G401.6 (cell line): ENCODE measurements at regions not wholly inside any gene's neighbourhood (a gene's known extent, or its start where the extent isn't known, plus 50 kb on each side); places are given as distances from the start of the nearest gene placed in this dataset.

Source experiments
- FAIRE-seq: peaks from 2 replicates; lab custom pipeline; 2012; peaks lifted over from hg19 to GRCh38; lab: Jason Lieb, UNC

- FAIRE-seq: no peak
Observed at GRCh38 chr5:118687661-118688621, 300.4 kb downstream of the DTWD2 start.

- no peak for FAIRE-seq
Observed at GRCh38 chr5:118687100-118687499, 301.2 kb downstream of the DTWD2 start.

DNA sequence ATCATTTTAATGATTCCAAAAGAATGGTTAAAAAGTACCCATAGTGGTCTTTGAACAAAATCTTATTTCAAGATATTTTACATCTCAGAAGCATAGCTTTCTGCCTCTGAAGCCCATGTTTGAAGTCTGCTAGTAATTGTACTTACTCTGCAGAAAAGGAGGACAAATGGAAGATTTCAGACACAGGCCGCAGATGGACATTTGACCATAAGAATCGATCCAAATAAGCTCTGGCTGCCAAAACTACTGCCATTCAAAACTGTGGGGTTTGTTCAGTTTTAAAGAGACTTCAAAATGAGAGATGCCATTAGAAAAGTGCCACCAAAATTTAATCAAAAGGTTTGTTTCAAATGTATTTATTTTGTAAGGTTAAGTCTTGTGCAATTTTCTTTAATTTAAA is 306.7 kb downstream of the DTWD2 start:
- no peak for FAIRE-seq

DNA sequence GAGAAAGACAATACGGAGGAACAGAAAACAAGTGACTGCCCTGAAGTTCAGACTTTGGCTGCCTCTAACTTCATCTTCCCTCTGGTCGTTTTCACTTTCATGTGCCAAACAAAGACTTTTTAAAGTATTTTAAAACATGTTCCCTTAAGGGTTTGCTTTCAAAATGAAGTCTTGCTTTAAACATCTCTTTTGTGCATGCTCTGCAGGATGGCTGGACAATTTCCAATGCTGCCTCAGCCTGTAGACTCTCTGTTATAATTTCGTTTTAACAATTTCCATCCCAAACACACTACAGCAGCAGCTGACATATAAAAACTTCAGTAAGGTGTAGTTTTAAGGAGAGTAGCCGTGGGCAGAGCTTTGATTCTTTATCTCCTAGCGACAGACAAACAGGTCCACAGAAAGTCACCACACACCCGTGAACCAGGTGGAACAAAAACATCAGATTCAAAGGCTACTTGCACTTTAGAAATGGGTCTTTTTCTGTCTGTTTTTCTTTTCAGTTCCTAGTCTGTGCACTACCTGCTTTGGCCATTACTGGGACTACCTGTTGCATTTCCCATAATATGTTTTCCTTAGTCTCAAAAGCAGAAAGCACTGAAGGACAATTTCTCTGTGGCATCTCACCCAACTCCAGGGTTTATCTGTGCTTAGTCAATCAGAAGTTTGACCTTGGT is 308.9 kb downstream of the DTWD2 start:
- FAIRE-seq: no peak

DNA sequence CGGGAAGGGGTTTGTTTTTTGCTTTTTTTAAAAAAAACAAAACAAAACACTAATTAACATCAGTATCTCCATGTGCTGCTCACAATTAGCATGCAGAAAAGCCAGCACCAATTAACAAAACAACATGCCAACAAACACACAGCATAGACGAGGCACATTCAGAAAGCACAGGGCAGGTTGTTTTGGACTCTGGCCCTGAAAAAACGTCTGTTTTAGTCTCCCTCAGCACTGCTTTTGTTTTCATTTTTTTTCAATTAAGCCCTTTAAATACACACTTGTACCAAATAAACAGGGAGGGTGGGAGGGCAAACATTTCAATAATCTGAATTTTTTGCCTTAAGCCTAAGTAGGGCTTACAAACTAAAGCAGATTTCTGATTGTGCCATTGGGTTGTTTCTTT is 309.6 kb downstream of the DTWD2 start:
- no peak for FAIRE-seq

- FAIRE-seq: no peak
Observed at GRCh38 chr5:118675247-118675646, 313.1 kb downstream of the DTWD2 start.

GRCh38 chr5:118657576-118657975 is 330.8 kb downstream of the DTWD2 start:
- no peak for FAIRE-seq

DNA sequence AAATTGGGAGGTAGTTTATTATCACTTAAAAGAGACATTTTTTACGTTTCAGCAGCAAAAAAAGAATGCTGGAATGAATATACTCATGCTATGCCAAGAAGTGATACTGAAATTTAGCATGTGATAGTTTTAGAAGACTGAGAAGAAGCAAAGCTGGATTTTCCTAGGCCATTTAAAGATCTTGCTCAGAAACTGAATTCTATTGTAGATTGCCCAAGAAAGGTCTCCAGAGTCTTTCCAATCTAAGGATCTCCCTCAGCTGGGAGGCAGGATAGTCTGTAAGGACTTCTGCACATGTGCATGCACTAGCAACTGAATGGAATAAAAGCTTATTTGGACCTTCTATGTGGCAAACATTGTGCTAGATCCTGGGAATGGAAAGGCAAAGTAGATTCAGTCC is 334.5 kb downstream of the DTWD2 start:
- no peak for FAIRE-seq

DNA sequence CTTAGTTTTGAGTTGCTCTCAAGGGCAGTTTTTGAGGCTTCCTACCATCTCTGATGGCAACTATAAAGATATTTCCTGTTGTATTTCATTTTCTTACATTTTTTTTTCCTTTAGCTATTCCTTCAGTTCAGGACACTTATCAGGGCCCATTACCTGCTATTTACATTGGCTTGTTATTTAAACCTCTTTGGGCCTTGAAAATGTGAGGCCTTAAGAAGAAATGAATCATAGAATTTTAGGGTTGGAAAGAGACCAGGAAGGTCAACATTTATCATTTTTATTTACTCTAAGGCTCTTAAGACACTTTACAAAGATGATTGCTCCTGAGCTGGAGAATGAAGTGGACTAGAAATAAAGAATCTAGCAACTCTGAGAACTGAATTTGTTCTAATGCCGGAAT is 335.2 kb downstream of the DTWD2 start:
- no peak for FAIRE-seq

DNA sequence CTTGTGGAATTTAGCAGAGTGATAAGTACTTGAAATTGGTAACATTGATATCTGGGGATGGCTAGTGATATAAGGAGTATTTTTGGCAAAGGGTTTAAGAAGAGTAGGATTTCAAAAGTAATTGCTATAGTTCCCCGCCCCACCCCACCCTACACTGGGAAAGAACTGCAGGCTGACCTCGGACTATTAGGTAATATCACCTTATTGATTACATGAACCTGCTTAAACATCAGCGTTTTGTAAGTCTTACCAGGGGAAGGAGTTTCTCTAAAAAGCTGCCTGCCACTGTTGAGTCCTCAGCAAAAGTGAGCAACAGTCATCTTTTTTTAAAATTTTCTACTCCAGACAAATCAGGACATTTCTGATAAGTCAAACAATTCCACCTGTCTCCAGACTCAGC is 337.3 kb downstream of the DTWD2 start:
- no peak for FAIRE-seq

- FAIRE-seq: no peak
Observed at GRCh38 chr5:118647587-118647986, 340.8 kb downstream of the DTWD2 start.

- FAIRE-seq: no peak
Observed at GRCh38 chr5:118646917-118647316, 341.4 kb downstream of the DTWD2 start.

- no peak for FAIRE-seq
Observed at GRCh38 chr5:118637947-118638670, 350.2 kb downstream of the DTWD2 start.

DNA sequence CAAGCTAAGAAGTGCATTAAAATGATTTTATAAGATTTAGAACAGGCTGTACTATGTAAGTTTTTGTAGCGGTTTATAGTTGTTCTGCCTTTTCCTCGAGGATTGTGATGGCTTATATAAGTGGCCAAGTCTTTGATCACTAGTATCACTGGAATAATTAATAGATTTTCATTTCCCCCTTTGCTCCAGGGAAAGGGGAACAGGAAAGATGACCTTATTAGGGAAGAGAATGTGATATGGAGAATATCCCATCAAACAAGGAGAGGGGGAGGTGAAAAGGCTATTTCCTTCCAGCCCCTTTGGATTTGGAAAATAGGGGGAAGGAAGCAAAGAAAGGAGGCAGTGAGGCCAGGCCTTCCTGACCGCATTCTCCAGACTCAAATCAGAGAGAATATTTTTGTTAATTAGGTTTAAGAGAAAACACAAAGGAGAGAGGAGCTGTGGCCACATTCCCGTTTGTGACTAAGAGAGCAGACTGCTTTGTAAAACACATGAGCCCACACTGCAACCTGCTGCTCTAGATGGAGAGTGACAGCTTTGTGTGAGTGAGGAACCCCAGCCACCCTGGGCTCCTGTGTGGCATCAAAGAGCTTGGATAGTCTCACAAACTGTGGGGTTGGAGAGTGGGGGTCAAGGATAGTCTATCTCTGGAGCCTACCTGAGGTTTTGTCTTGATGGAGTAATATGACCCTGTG is 359.5 kb downstream of the DTWD2 start:
- FAIRE-seq: no peak

DNA sequence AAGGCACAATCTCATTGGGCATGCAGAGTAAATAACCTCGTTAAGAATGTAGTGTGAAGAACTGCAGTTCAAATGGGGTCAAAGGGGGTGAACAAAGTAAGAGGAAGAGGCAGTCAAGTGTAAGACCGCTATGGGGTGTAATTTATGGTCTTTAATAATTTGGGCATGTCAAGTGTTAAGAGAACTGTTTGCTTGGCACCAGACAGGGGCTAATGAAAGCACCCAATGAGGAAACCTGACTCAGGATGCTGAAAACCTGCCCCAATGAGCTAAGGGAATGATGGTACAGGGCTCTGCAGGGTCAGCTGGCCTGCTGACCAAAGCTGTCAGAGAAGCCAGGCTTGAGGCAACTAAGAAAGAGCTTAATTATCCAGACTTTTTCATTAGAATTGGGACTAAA is 368.1 kb downstream of the DTWD2 start:
- no peak for FAIRE-seq

DNA sequence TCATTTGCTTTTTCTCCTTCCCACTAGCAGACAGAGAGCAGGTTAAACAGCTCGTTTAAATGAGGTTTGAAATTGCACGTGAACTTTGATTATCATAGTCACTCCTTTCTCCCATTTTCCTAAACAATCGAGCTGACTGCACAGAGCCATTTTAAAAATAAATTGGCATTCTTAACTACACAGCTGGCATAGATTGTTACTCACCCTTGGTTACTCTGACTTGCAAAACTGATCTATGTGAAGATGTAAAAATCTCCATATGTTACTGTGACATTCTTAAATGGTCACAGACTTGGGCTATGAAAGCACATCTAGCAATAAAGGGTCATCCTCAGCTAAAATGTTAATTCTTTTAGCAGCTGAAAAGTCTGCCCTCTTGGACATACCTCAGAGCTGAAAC is 368.5 kb downstream of the DTWD2 start:
- FAIRE-seq: no peak

DNA sequence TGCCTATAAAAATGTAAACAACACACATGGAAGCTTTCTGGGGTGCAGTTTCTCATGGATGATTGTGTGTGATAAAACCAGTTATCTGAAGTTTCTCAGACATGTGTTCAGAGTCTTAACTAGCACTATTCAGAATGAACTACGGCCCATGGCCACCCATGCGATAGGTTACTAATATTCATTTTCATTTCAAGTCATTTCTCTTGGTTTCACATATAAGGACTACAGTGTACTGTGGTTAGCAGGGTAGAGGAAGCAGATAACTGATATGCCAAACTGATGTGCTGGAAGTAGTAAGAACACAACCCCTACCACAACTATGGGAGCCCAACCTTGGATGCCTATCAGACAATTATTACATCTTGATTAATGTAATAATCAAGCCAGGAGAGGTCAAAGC is 372.1 kb downstream of the DTWD2 start:
- no peak for FAIRE-seq

DNA sequence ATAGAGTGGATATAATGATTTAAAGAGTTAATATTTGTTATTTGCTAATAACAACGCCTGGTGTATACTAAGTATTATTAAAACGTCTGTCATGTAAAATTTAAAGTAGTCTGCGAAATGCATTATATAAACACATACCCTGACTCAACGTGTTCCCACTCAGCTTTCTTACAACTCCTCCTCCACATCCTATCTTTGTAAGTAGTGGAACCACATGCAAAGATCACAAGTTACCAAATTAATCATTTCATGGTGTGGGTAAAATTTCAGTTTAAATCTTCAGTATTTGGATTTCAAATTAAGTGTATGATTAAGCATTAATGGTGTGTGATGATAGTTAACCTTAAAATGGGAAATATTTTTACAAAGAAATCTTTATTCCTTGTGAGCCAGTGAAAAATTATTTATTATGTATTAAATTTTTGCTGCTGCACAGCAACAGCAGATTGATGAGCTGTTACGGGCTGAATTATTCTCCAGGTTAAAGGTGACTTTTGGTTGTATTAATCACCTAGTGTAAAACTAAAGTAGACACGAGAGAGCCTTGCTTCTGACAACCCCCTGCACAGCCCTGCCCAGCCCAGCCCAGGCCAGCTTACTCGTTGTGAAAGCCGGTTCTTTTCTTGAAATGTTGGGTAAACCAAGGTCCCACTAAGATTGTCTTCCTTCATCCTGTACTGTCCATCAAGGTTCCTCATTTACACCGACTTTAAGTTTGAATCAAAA is 373.5 kb downstream of the DTWD2 start:
- no peak for FAIRE-seq

DNA sequence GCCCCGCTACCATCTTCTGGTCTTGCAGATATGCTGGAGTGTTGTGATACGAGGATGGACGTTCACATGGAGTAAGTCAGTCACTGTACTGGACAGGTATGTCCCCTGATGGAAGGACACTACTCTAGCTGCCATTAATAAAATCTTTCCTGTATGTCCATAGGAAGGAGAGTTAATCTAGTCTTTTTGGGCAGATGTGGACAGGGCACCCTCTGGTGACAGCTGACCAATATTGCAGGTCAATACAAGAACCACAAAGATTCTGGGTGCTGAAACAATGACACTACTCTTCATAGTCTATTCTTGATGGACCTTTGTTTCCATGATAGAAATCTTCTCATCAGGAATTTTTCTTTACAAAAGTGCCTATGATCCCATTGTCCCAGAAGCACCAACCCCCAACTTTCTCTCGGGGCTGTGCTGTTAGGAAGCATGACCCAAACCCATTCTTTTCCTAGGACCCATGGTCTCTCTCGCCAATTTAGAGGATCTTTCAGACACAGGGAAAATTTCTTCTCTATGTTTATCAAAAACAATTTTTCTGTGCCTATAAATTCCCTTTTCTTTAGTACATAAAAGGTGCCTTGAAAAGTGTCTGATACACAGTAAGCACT is 376.9 kb downstream of the DTWD2 start:
- no peak for FAIRE-seq

GRCh38 chr5:118606940-118607339 is 381.4 kb downstream of the DTWD2 start:
- FAIRE-seq: no peak

GRCh38 chr5:118605761-118606160 is 382.6 kb downstream of the DTWD2 start:
- FAIRE-seq: no peak
